H1 (cell line): ENCODE measurements at regions not wholly inside any gene's neighbourhood (a gene's known extent, or its start where the extent isn't known, plus 50 kb on each side); places are given as distances from the start of the nearest gene placed in this dataset.

Experiments
- NANOG ChIP-seq: IDR thresholded peaks from 2 replicates; pipeline ENCODE4 v1.6.1; 2011; ENCODE audit warnings: low read length, low read depth, mild to moderate bottlenecking, inconsistent platforms; ENCODE audit not compliant: insufficient read depth, poor library complexity, severe bottlenecking
- PHF8 ChIP-seq: fragments of 200-600 bp; sonication (generic); conservative IDR thresholded peaks from 2 replicates; pipeline ENCODE4 v1.7.1; 2012; ENCODE audit warnings: low read depth, mild to moderate bottlenecking, inconsistent platforms, low read length, moderate library complexity
- POLR2A ChIP-seq, 2 experiments: IDR thresholded peaks; 1 replicate in 1 of 2; 2 replicates in 1 of 2; pipeline ENCODE4 v1.6.1; 2011; ENCODE audit warnings: low read depth in 2 of 2, low read length in 2 of 2, mild to moderate bottlenecking in 2 of 2; ENCODE audit errors: control extremely low read depth in 1 of 2
- RXRA ChIP-seq: IDR thresholded peaks from 2 replicates; pipeline ENCODE4 v1.6.1; 2011; ENCODE audit warnings: low read depth, mild to moderate bottlenecking, low read length, moderate library complexity; ENCODE audit not compliant: insufficient read depth
- SIX5 ChIP-seq: IDR thresholded peaks from 2 replicates; pipeline ENCODE4 v1.6.1; 2011; ENCODE audit warnings: mild to moderate bottlenecking, low read depth, low read length

GRCh38 chr6:163750431-163751031, 336.0 kb downstream of the QKI start (continued):
- TF ChIP-seq RXRA, result no peak
- TF ChIP-seq POLR2A (IDR thresholded peaks at IDR 0.05; ENCODE audit: control extremely low read depth in 1 of 2, low read depth in 2 of 2, low read length in 2 of 2), result no peak
- no peak for TF ChIP-seq PHF8
- TF ChIP-seq NANOG, result no peak
- no peak for TF ChIP-seq SIX5
